PFSK-1 (cell line): ENCODE measurements at regions not wholly inside any gene's neighbourhood (a gene's known extent, or its start where the extent isn't known, plus 50 kb on each side); places are given as distances from the start of the nearest gene placed in this dataset.

ENCODE experiments used
- FOXP2 ChIP-seq: optimal IDR thresholded peaks from 2 replicates; pipeline ENCODE3; 2011; ENCODE audit warnings: borderline replicate concordance, control low read depth, inconsistent platforms; ENCODE audit not compliant: insufficient read depth; ENCODE audit errors: extremely low read length, extremely low read depth
- POLR2AphosphoS5 ChIP-seq: IDR thresholded peaks from 2 replicates; pipeline ENCODE4 v1.6.1; 2012; ENCODE audit warnings: low read depth, mild to moderate bottlenecking, control low read depth, low read length, moderate library complexity
- REST ChIP-seq, 2 experiments: IDR thresholded peaks; 2 replicates each; pipeline versions ENCODE4 v1.6.1 to v1.8.0; 2011 to 2012; ENCODE audit warnings: low read depth in 2 of 2, low read length in 2 of 2, control low read depth in 1 of 2, inconsistent platforms in 1 of 2, mild to moderate bottlenecking in 1 of 2, moderate library complexity in 1 of 2; ENCODE audit not compliant: insufficient read depth in 1 of 2
- TAF1 ChIP-seq: IDR thresholded peaks from 2 replicates; pipeline ENCODE4 v1.6.1; 2012; ENCODE audit warnings: low read length, control low read depth, borderline replicate concordance; ENCODE audit not compliant: insufficient read depth

DNA sequence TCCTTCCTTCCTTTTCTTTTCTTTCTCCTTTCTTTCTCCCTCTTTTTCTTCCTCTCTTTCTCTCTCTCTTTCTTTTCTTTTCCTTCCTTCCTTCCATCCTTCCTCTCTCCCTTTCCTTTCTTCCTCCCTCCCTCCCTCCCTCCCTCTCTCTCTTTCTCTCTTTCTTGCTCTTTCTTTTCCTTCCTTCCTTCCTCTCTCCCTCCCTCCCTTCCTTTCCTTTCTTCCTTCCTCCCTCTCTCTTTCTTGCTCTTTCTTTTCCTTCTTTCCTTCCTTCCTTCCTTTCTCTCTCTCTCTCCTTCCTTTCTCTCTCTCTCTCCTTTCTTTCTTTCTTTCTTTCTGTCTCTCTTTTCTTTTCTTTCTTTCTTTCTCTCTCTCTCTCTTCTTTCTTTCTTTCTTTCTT, 207.6 kb downstream of the ATP23 start:
- no peak for TF ChIP-seq POLR2AphosphoS5
- TF ChIP-seq REST (IDR thresholded peaks at IDR 0.05; ENCODE audit: insufficient read depth in 1 of 2, low read depth in 2 of 2, low read length in 2 of 2): no peak
- no peak for TF ChIP-seq TAF1
- TF ChIP-seq FOXP2: no peak
